WI38 (cell line): ENCODE measurements at regions not wholly inside any gene's neighbourhood (a gene's known extent, or its start where the extent isn't known, plus 50 kb on each side); places are given as distances from the start of the nearest gene placed in this dataset.

ENCODE experiments used
- H3K4me3 ChIP-seq: 2 replicates; pipeline ENCODE4 v1.5.1; 2011; ENCODE audit warnings: low read depth, mild to moderate bottlenecking, control low read depth, low read length
- TF ChIP-seq, protein P1 (sequence below): IDR thresholded peaks from 2 replicates; pipeline ENCODE4 v1.5.1; 2012; ENCODE audit warnings: low read depth, mild to moderate bottlenecking, control low read depth, low read length

DNA sequence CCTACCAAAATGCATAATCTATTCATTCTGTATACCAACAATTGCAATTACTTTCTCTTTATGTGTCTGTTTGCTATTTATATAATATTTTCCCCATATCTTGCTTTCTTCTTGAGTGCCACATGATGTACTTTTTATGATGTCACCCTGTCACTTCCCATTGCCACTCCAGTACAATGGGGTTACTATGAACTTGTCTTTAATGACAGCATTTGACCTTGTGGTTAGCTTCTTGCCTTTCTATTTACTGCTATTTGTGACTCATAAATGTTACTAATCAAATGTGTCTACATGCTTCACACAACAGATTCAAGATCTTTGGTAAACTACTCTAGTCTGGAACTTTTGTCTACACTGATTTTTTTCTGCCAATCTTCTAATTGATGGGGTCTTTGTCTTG is 486.3 kb downstream of the NR4A2 start:
- no peak overlapping the region for H3K4me3 ChIP-seq
- TF ChIP-seq, protein P1, sequence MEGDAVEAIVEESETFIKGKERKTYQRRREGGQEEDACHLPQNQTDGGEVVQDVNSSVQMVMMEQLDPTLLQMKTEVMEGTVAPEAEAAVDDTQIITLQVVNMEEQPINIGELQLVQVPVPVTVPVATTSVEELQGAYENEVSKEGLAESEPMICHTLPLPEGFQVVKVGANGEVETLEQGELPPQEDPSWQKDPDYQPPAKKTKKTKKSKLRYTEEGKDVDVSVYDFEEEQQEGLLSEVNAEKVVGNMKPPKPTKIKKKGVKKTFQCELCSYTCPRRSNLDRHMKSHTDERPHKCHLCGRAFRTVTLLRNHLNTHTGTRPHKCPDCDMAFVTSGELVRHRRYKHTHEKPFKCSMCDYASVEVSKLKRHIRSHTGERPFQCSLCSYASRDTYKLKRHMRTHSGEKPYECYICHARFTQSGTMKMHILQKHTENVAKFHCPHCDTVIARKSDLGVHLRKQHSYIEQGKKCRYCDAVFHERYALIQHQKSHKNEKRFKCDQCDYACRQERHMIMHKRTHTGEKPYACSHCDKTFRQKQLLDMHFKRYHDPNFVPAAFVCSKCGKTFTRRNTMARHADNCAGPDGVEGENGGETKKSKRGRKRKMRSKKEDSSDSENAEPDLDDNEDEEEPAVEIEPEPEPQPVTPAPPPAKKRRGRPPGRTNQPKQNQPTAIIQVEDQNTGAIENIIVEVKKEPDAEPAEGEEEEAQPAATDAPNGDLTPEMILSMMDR, result no peak

DNA sequence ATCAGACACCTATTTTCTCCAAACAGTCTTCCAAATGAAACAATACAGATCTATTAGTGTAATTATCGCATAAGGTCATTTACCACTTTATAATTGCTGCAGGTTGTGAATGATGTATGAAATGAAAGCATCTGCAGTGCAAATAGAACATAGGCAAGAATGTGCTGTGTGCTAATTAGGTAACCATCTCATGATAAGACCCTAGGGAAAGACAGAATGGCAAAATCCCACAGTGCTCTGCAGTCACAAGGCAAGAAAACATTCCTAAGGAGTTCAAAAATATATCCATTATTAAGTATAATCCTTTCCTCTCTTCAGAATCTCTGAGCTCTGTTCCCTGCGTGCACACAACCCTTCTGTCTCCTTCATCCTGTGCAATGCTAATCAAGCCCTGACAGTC is 488.1 kb downstream of the NR4A2 start:
- TF ChIP-seq, protein P1, result no peak

DNA sequence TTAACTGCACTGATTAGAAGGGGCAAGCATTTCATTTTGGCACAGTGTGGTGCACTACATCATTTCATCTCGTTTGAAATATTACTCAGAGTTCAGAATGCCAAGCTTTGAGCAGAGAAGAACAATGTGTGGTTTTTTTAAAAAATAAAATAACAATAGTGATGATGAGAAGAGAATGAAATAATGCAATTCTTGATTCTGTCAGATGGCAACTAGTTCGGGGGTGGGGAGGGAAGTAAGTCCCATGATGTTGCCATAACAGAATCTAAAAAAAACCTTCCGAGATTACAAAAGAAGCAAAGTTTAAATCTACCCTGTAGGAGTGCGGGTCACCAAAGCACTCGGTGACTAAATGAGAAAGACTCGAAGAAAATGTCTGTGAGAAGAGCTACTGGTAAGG is 490.4 kb downstream of the NR4A2 start:
- TF ChIP-seq, protein P1, result no peak
- no peak overlapping the region for H3K4me3 ChIP-seq

More for the DNA sequence above, 488.1 kb downstream of the NR4A2 start:
- no peak overlapping the region for H3K4me3 ChIP-seq

DNA sequence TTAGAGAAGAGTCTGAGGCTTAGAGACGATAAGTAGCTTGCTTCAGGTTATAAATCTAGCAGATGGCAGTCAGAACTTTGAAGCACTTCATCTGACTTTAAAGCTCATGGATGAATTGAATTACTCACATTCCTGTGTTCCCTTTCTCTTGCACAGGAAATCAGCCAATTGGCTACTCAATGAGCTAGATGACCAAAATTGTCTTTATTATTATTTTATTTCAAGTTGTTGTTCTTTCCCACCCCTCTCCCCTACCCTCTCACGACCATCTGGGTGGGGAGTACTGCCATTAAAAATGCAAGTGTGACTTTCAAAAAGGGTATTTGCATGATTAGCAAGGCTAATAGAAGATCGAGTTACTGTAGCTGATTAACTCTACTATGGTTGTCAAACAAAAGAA is 491.1 kb downstream of the NR4A2 start:
- TF ChIP-seq, protein P1, result no peak
- no peak overlapping the region for H3K4me3 ChIP-seq

DNA sequence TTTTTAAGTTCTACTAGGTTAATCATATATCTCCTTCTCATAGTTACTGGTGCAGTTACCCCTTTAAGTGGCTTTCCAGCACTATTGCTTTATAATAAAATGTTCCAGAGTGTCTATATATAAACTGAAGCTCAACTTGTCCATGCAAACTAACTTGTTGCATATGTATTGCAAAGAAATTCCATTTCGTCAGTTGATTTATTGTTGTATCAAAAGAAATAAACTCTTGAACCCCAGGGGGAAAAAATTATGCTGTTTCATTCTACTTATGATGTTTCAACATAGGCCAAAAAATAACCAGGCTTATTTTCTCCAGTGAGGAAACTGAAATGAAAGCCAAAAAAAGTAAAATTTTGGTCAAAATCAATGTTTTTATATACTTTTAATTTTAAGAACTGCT is 491.9 kb downstream of the NR4A2 start:
- TF ChIP-seq, protein P1, result no peak
- H3K4me3 ChIP-seq, result no peak overlapping the region

DNA sequence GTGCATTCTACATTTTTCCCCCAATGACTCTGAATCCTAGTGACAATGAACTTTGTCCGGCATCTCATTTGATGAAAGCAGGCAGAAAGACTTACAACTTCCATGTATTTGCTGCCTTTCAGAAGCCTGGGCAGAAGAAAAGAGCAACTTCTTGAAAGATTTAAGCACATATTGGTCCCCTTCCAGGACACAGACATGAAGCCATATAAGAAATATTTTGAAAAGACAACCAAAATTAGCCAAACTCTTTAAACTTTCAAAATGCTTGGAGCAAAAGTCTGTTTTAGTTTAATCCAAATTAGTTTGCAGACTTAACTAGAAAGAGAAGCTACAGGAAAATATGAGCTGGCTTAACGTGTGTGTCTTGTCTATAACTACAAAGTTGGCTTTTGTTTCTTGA is 492.5 kb downstream of the NR4A2 start:
- H3K4me3 ChIP-seq, result no peak overlapping the region
- TF ChIP-seq, protein P1, result no peak

DNA sequence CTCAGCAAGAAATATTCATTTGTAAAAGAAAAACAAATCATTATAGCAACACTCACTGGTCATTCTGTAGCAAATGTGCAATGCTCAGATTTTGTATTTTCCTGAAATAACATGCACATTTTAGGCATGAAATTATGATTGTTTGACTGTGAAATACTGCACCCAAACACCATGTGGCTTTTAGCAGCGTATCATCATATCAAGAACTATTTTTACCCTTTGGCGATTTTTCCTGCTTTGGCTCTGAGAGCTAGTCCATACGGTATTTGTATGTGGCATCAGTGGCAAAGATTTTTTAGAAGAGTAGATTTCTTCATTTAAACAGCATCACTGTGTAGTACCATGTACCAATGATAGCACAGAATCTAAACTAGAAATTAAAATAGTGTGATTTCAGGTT is 493.1 kb downstream of the NR4A2 start:
- TF ChIP-seq, protein P1, result no peak
- no peak overlapping the region for H3K4me3 ChIP-seq
